ENCODE measurements at regions not wholly inside any gene's neighbourhood (a gene's known extent, or its start where the extent isn't known, plus 50 kb on each side); places are given as distances from the start of the nearest gene placed in this dataset.

- no peak for DNase-seq (ENCODE audit: low read depth)
- no peak overlapping the region for H3K4me3 ChIP-seq (ENCODE audit: control insufficient read depth, low read depth, low read length)
- no peak for TF ChIP-seq CTCF (IDR thresholded peaks at IDR 0.05; ENCODE audit: control insufficient read depth, insufficient read depth, low read depth, low read length, missing control alignments)
Observed at GRCh38 chr5:84650429-84650828, 265.7 kb upstream of the EDIL3 start.

GRCh38 chr5:84647581-84647980 lies 262.9 kb upstream of the EDIL3 start:
- H3K4me3 ChIP-seq (ENCODE audit: control insufficient read depth, low read depth, low read length), result no peak overlapping the region
- DNase-seq (ENCODE audit: low read depth), result no peak
- no peak for TF ChIP-seq CTCF (IDR thresholded peaks at IDR 0.05; ENCODE audit: control insufficient read depth, insufficient read depth, low read depth, low read length, missing control alignments)

- no peak for TF ChIP-seq CTCF (IDR thresholded peaks at IDR 0.05; ENCODE audit: control insufficient read depth, insufficient read depth, low read depth, low read length, missing control alignments)
- H3K4me3 ChIP-seq (ENCODE audit: control insufficient read depth, low read depth, low read length), result no peak overlapping the region
- DNase-seq (ENCODE audit: low read depth), result no peak
Observed at GRCh38 chr5:84642795-84643194, 258.1 kb upstream of the EDIL3 start.

GRCh38 chr5:84642324-84642723 lies 257.6 kb upstream of the EDIL3 start:
- no peak for DNase-seq (ENCODE audit: low read depth)
- H3K4me3 ChIP-seq (ENCODE audit: control insufficient read depth, low read depth, low read length), result no peak overlapping the region
- no peak for TF ChIP-seq CTCF (IDR thresholded peaks at IDR 0.05; ENCODE audit: control insufficient read depth, insufficient read depth, low read depth, low read length, missing control alignments)

- no peak for DNase-seq (ENCODE audit: low read depth)
- H3K4me3 ChIP-seq (ENCODE audit: control insufficient read depth, low read depth, low read length), result no peak overlapping the region
- no peak for TF ChIP-seq CTCF (IDR thresholded peaks at IDR 0.05; ENCODE audit: control insufficient read depth, insufficient read depth, low read depth, low read length, missing control alignments)
Observed at GRCh38 chr5:84637662-84638375, 253.1 kb upstream of the EDIL3 start.

GRCh38 chr5:84635235-84636055 lies 250.8 kb upstream of the EDIL3 start:
- H3K4me3 ChIP-seq (ENCODE audit: control insufficient read depth, low read depth, low read length), result no peak overlapping the region
- no peak for DNase-seq (ENCODE audit: low read depth)
- TF ChIP-seq CTCF (IDR thresholded peaks at IDR 0.05; ENCODE audit: control insufficient read depth, insufficient read depth, low read depth, low read length, missing control alignments), result no peak
